Chondrocyte (in vitro differentiated cells): ENCODE measurements at regions not wholly inside any gene's neighbourhood (a gene's known extent, or its start where the extent isn't known, plus 50 kb on each side); places are given as distances from the start of the nearest gene placed in this dataset.

Experiments
- DNase-seq: peaks from one replicate; pipeline ENCODE4 v3.0.0; 2021; ENCODE audit warnings: mixed read lengths, low spot score
- H3K27ac Mint-ChIP-seq: one replicate; pipeline ENCODE4 v1.8.0; 2021; ENCODE audit warnings: mild to moderate bottlenecking, moderate library complexity, mixed read lengths; ENCODE audit not compliant: unreplicated experiment
- H3K27me3 Mint-ChIP-seq: 2 replicates; pipeline ENCODE4 v1.8.0; 2021; ENCODE audit warnings: low read depth, mixed read lengths
- H3K36me3 Mint-ChIP-seq: 2 replicates; pipeline ENCODE4 v1.8.0; 2021; ENCODE audit warnings: low read depth, mixed read lengths
- H3K4me1 Mint-ChIP-seq: 2 replicates; pipeline ENCODE4 v1.8.0; 2021; ENCODE audit warnings: low read depth, mild to moderate bottlenecking, mixed read lengths
- H3K4me3 Mint-ChIP-seq: one replicate; pipeline ENCODE4 v1.8.0; 2021; ENCODE audit warnings: mild to moderate bottlenecking, moderate library complexity, mixed read lengths; ENCODE audit not compliant: unreplicated experiment
- H3K9me3 Mint-ChIP-seq: 2 replicates; pipeline ENCODE4 v1.8.0; 2021; ENCODE audit warnings: low read depth, mixed read lengths
- TF ChIP-seq, protein P1 (sequence below): fragments of 200-600 bp; sonication (generic); IDR thresholded peaks from 2 replicates; pipeline ENCODE4 v1.5.0; 2021; ENCODE audit warnings: antibody characterized with exemption, mild to moderate bottlenecking, moderate library complexity

DNA sequence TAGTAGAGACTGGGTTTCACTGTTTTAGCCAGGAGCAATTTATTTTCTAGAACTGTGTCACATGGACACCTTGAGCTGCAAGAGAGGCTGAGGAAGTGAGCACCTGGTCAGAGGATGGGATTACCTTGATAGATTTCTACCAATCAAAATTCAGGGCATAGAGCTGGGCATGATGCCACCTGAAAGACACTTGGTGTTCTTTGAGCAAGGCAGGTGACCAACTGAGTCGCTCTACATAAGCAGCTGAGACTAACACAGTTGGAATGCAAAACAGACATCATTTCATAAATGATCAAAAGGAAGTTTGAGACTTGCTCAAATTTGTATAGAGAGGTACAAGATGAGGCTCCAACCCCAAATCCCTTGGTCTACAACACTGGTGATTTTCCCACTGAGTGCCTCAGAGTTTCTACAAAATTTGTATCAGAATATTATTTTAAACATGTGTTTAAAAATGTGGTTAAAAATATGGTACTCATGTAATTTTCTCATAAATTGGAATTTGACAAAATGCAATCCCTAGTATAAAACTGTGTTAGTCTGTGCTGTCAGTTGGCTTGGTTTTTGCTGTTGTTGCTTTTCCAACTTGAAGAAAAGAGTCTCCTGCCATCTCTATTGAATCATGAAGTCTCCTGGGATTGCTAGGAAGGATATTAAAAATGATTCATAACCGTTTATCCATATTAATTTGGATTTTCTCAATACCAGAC, 156.4 kb upstream of the MDFIC start:
- no peaks in the 10 kb centered on the region for H3K36me3 Mint-ChIP-seq
- no peak overlapping the region for H3K27ac Mint-ChIP-seq
- H3K4me3 Mint-ChIP-seq, result no peak overlapping the region
- H3K4me1 Mint-ChIP-seq, result peaks cover 7% of the 10 kb centered on the region
- DNase-seq, result no peak
- peaks cover 4% of the 10 kb centered on the region for H3K27me3 Mint-ChIP-seq
- TF ChIP-seq, protein P1, sequence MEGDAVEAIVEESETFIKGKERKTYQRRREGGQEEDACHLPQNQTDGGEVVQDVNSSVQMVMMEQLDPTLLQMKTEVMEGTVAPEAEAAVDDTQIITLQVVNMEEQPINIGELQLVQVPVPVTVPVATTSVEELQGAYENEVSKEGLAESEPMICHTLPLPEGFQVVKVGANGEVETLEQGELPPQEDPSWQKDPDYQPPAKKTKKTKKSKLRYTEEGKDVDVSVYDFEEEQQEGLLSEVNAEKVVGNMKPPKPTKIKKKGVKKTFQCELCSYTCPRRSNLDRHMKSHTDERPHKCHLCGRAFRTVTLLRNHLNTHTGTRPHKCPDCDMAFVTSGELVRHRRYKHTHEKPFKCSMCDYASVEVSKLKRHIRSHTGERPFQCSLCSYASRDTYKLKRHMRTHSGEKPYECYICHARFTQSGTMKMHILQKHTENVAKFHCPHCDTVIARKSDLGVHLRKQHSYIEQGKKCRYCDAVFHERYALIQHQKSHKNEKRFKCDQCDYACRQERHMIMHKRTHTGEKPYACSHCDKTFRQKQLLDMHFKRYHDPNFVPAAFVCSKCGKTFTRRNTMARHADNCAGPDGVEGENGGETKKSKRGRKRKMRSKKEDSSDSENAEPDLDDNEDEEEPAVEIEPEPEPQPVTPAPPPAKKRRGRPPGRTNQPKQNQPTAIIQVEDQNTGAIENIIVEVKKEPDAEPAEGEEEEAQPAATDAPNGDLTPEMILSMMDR, result no peak
- H3K9me3 Mint-ChIP-seq, result no peaks in the 10 kb centered on the region

DNA sequence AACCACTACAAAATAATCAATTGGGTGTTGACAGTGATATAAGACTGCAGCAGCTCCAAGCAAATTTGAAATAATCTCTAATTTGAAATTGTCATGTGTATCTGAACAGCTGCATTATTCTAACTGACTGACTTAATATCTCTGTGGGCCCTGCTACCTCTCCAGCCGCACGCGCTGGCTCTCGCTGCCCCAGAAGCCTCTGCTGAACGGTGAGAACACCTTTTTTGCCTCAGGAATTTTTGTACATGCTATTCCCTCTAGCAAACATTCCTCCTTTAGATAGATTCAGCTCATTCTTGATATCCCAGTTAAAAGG, 155.9 kb upstream of the MDFIC start:
- no peak overlapping the region for H3K27ac Mint-ChIP-seq
- peaks cover 5% of the 10 kb centered on the region for H3K4me1 Mint-ChIP-seq
- H3K9me3 Mint-ChIP-seq, result no peaks in the 10 kb centered on the region
- H3K27me3 Mint-ChIP-seq, result peaks cover 2% of the 10 kb centered on the region
- H3K36me3 Mint-ChIP-seq, result no peaks in the 10 kb centered on the region
- no peak for DNase-seq
- H3K4me3 Mint-ChIP-seq, result no peak overlapping the region
- TF ChIP-seq, protein P1, result no peak

DNA sequence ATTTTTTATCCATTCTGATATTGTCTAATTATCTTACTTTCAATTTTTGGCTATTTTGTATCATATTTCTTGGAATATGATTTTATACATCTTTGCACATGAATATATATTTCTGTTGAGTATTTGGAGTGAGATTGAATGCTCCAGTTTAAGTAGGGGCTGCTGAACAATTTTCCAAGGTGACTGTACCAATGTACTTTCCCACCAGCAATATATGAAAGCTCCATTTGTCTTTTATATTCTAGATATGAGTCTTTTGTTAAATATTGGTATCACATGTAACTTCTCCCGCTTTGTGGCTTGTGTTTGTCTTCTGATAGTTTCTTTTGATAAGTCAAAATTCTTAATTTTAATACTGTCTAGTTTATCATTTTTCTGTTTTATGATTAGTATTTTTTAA, 144.6 kb upstream of the MDFIC start:
- H3K4me1 Mint-ChIP-seq, result no peaks in the 10 kb centered on the region

DNA sequence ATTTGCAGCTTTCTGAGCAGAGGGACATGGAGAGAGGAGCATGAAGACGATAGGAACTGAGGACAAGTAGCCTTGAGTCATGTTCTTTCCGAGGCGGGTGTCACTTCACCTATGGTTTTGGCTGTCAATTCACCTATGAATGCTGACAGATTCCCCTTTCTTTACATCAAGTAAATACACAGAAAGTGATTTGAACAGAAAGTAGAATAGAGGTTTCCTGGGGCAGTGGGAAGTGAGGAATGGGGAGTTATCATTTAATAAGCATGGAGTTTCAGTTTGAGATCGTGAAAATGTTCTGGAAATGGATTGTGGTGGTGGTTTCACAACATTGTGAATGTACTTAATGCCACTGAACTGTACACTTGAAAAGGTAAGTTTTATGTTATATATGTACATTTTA, 138.4 kb upstream of the MDFIC start:
- H3K4me1 Mint-ChIP-seq, result no peaks in the 10 kb centered on the region
- no peak overlapping the region for H3K27ac Mint-ChIP-seq
- TF ChIP-seq, protein P1, result no peak
- H3K9me3 Mint-ChIP-seq, result peaks cover 3% of the 10 kb centered on the region
- no peak for DNase-seq
- no peaks in the 10 kb centered on the region for H3K36me3 Mint-ChIP-seq
- no peak overlapping the region for H3K4me3 Mint-ChIP-seq
- H3K27me3 Mint-ChIP-seq, result peaks cover 4% of the 10 kb centered on the region

More for the DNA sequence above, 144.6 kb upstream of the MDFIC start:
- peaks cover 3% of the 10 kb centered on the region for H3K27me3 Mint-ChIP-seq
- no peak overlapping the region for H3K4me3 Mint-ChIP-seq
- H3K27ac Mint-ChIP-seq, result no peak overlapping the region
- H3K9me3 Mint-ChIP-seq, result no peaks in the 10 kb centered on the region
- no peaks in the 10 kb centered on the region for H3K36me3 Mint-ChIP-seq
- TF ChIP-seq, protein P1, result no peak
- no peak for DNase-seq

DNA sequence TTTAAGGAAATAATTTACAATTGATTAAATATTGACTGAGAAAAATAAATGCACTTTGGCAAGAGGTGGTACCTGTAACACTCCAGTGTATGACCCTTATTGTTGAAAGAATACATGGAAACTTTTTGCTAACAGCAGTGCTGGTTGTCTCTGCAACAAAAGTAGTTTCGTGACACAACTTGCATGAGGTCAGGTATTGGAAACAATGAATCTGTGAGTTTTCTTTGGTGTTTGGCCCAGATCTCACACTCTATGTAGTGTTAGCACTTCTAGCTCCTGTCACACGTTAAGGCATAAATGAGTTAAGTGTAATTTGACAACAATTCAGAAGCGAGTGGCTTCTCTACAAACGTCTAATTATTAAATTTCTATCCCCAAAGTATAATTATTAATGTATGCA, 137.7 kb upstream of the MDFIC start:
- Mint-ChIP-seq H3K27ac (no peak overlapping the region), H3K4me1 (peaks cover 3% of the 10 kb centered on the region), H3K36me3 (no peaks in the 10 kb centered on the region), H3K27me3 (peaks cover 4% of the 10 kb centered on the region), H3K9me3 (peaks cover 5% of the 10 kb centered on the region), H3K4me3 (no peak overlapping the region)
- no peak for DNase-seq
- TF ChIP-seq, protein P1, result no peak
